ENCODE measurements at regions not wholly inside any gene's neighbourhood (a gene's known extent, or its start where the extent isn't known, plus 50 kb on each side); places are given as distances from the start of the nearest gene placed in this dataset.

- H3K36me3 Mint-ChIP-seq (ENCODE audit: low read depth) = peaks cover 4% of the 10 kb centered on the region
- H3K4me1 Mint-ChIP-seq (ENCODE audit: low read depth) = no peaks in the 10 kb centered on the region
- ChIA-PET POLR2A (no interaction called here), CTCF (no interaction called here)
- intact Hi-C loops (cut with micrococcal nuclease) = no loop called here
- peaks cover 3% of the 10 kb centered on the region for H3K27me3 Mint-ChIP-seq
- DNase-seq (no peak), ATAC-seq (no peak)
- H3K9me3 Mint-ChIP-seq = peaks cover 13% of the 10 kb centered on the region
- H3K4me3 Mint-ChIP-seq = no peak overlapping the region
- H3K27ac Mint-ChIP-seq = no peak overlapping the region
- TF ChIP-seq CTCF (IDR thresholded peaks at IDR 0.05) = no peak
These were observed 75.4 kb upstream of the HABP2 start for GRCh38 chr10:113477451-113477850.

- intact Hi-C loops (cut with micrococcal nuclease) = no loop called here
- no peak overlapping the region for H3K27ac Mint-ChIP-seq
- peaks cover 13% of the 10 kb centered on the region for H3K9me3 Mint-ChIP-seq
- H3K27me3 Mint-ChIP-seq = peaks cover 5% of the 10 kb centered on the region
- H3K4me1 Mint-ChIP-seq (ENCODE audit: low read depth) = no peaks in the 10 kb centered on the region
- ATAC-seq (no peak), DNase-seq (no peak)
- H3K36me3 Mint-ChIP-seq (ENCODE audit: low read depth) = peaks cover 4% of the 10 kb centered on the region
- no peak overlapping the region for H3K4me3 Mint-ChIP-seq
- no peak for TF ChIP-seq CTCF (IDR thresholded peaks at IDR 0.05)
- POLR2A ChIA-PET = no interaction called here
- CTCF ChIA-PET = no interaction called here
These were observed 73.3 kb upstream of the HABP2 start for GRCh38 chr10:113479346-113480080.

GRCh38 chr10:113480081-113480360 lies 72.8 kb upstream of the HABP2 start:
- Mint-ChIP-seq H3K4me3 (no peak overlapping the region), H3K36me3 (ENCODE audit: low read depth) (peaks cover 4% of the 10 kb centered on the region), H3K27ac (no peak overlapping the region), H3K4me1 (ENCODE audit: low read depth) (no peaks in the 10 kb centered on the region), H3K27me3 (peaks cover 3% of the 10 kb centered on the region), H3K9me3 (peaks cover 13% of the 10 kb centered on the region)
- intact Hi-C loops (cut with micrococcal nuclease) = no loop called here
- no peak for ATAC-seq
- TF ChIP-seq CTCF (IDR thresholded peaks at IDR 0.05) = no peak
- ChIA-PET POLR2A (no interaction called here), CTCF (no interaction called here)
- no peak for DNase-seq

GRCh38 chr10:113480851-113481502 lies 71.9 kb upstream of the HABP2 start:
- Mint-ChIP-seq H3K4me3 (no peak overlapping the region), H3K27me3 (peaks cover 2% of the 10 kb centered on the region), H3K4me1 (ENCODE audit: low read depth) (no peaks in the 10 kb centered on the region), H3K9me3 (peaks cover 13% of the 10 kb centered on the region), H3K36me3 (ENCODE audit: low read depth) (peaks cover 4% of the 10 kb centered on the region), H3K27ac (no peak overlapping the region)
- ChIA-PET CTCF (interaction anchor here (1.0 kb wide), 1 partner anchor 40 kb away, joined by 3 read pairs; no protein-coding TSS in a partner anchor), POLR2A (no interaction called here)
- ATAC-seq (no peak), DNase-seq (no peak)
- intact Hi-C loops (cut with micrococcal nuclease) = no loop called here
- no peak for TF ChIP-seq CTCF (IDR thresholded peaks at IDR 0.05)

GRCh38 chr10:113484487-113484886 lies 68.4 kb upstream of the HABP2 start:
- TF ChIP-seq CTCF (IDR thresholded peaks at IDR 0.05) = no peak
- POLR2A ChIA-PET = no interaction called here
- H3K27ac Mint-ChIP-seq = no peak overlapping the region
- peaks cover 7% of the 10 kb centered on the region for H3K27me3 Mint-ChIP-seq
- peaks cover 4% of the 10 kb centered on the region for H3K36me3 Mint-ChIP-seq (ENCODE audit: low read depth)
- DNase-seq (no peak), ATAC-seq (no peak)
- H3K9me3 Mint-ChIP-seq = peaks cover 11% of the 10 kb centered on the region
- H3K4me1 Mint-ChIP-seq (ENCODE audit: low read depth) = no peaks in the 10 kb centered on the region
- no peak overlapping the region for H3K4me3 Mint-ChIP-seq
- CTCF ChIA-PET = no interaction called here
- intact Hi-C loops (cut with micrococcal nuclease) = no loop called here

Data from activated CD8-positive, alpha-beta T cell treated with anti-CD3 and anti-CD28 coated beads for 36 hours (primary cell).